Right renal pelvis (tissue), 4 donors: ENCODE measurements at regions not wholly inside any gene's neighbourhood (a gene's known extent, or its start where the extent isn't known, plus 50 kb on each side); places are given as distances from the start of the nearest gene placed in this dataset.
"Not testable (repeated sequence)": the region's sequence is repeated elsewhere in the genome, so short reads cannot be mapped to it uniquely, and the experiment has no call there.

ENCODE experiments used
- DNase-seq, 4 donors: peaks; one replicate each; pipeline ENCODE4 v3.0.0-alpha.2; 2013; ENCODE audit warnings: low read depth in 4 of 4, low spot score in 3 of 4, missing footprints in 1 of 4

DNA sequence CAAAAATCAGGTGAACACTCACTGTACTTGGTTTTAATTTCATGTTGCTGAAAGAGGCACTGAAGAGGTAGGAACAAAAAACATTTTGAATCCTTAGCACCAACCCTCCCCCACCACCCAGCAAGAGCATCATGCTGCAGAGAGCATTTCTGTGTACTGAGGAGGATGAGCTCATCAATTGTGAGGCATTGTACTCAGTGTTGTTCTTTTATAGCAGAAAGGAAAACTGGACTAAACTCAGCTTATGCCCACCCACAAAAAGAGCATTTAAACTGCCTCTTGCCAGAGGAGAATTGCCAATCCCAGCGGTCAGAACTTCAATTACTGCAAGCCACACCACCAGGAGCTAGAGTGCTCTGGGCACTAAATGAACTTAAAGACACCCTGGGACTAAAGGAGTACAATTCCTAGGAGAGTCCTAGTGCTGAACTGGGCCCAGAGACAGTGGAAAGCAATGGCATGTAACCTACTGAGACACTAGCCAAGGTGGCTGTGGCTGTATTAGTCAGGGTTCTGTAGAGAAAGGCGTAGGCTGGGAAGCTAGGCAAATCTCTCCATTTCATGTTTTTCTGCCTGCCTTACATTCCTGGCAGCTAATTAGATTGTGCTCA, 280.7 kb upstream of the KLHL4 start:
- no peak for DNase-seq

DNA sequence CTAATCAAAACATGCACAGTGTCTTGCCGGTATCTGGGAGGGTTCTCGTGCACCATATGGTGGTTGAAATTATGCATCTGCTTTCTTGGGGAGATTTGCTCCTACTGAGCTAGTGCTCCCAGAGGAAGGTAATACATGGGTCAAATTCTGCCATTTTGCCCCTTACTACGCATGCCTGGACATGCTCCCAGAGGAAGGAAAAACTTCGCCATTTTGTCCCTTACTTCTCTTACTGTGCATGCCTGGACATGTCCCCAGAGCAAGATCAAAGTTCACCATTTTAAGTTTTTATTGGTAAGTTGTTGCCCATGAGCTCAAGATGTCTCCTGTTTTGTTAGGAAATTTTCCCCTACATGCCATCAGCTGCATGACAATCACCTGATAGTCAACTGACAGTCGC, 252.1 kb upstream of the KLHL4 start:
- DNase-seq, result no peak

DNA sequence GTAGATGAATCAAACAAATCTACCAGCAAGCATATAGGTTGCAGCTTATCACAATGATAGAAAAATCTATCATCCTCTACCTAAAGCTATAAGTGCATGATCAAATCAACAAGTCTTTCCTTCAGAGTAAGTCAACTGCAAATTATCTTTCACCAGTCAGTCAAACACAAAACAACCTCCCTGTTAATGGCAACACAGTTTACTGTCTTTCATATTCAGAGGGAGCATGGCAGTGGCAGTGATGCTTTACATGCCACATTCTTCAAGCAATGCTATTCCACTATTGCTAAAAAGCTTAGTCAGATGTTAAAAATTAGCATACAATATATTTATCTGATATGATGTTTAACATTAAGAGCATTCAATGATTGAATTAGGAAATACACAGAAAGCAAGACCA, 245.1 kb upstream of the KLHL4 start:
- DNase-seq, result no peak

DNA sequence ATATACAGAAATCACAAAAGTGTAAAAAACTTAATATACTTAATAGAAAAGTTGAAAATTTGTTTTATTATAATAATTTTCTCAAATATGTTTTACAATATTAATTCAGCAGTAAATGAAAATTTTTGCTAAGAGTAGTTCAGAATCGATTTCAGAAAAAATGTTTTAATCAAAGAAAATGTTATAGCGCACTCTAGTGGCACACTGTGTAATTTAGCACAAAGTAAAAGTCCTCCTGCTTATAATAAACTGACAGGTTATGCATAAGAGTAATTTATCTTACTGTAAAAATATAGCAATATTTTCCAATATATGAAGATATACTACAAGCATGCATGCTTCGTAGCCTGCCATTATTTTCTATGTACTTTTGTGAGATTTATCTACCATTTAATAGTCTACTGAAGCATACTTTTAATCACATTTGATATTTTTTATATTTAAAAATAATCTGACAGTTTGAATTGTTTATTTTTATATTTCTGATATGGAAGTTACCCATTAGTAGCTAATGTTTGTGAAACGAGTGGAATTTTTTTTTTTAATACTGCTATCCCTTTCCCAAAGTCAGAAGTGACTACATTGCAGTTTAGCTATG, 217.9 kb upstream of the KLHL4 start:
- DNase-seq, result peak in 1 of 4 donors; percentile 1

DNA sequence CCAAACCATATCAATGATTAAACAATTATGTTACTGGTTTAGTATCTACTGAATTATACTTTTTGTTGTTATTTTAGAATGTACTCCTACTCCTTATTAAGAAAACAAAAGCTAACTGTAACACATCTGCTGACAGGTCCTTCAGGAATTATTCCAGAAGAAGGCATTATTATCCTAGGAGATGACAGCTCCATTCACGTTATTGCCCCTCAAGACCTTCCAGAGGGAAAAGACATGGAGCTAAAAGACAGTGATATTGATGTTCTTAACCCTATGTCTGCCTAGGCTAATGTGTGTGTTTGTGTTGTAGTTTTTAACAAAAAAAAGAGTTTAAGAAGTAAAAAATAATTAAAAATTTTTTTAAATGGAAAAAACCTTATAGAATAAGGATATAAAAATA, 206.8 kb upstream of the KLHL4 start:
- DNase-seq, result no peak

DNA sequence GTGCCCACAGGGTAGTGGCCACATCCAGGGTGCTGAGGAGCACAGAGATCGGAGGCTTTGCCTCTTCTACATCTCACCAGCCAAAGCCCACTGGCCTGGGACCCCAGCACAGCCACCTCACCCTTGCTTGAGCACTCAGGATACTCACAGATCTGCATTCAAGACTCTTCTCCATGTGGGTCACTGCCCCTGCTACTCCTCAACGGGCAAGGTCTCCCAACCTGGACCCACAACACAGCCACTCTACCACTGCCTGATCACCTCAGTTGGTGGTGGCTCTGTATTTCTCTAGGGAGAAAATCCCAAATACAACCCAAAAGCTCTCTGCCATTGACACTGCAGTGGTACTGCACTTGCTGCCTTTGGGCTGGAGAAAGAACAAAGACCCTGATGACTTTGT, 190.3 kb upstream of the KLHL4 start:
- DNase-seq, result no peak

DNA sequence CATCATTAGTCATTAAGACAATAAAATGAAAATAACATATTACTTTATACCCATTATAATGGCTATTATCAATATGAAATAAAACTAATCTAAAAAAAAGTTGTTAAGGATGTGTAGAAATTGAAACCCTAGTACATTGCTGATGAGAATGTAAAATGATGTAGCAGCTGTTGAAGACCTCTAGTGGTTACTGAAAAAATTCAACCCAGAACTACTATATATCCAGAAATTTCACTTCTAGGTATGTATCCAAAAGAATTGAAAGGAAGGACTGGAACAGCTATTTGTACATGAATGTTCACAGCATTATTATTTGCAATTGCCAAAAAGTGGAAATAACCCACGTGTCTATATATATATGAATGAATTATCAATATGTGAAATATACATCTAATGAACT, 180.3 kb upstream of the KLHL4 start:
- no peak for DNase-seq

DNA sequence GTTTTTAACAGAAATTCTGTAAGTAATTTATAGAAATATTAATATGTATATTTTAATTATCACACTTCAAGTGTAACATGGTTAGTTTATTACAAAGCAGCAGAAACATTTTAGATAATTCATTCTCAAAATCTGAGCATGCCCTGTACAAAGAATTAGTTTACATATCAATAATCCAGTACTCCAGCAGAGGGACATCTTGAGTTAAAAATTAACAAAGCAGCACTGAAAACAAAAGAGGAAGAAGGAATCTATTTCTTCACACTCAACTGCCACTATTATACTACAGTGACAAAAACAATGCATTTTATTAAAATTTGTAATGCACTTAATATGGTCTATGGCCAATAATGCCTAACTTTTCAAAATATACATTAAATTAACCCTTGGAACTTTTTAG, 179.1 kb upstream of the KLHL4 start:
- peak in 2 of 4 donors; percentile 0 to 1 for DNase-seq

DNA sequence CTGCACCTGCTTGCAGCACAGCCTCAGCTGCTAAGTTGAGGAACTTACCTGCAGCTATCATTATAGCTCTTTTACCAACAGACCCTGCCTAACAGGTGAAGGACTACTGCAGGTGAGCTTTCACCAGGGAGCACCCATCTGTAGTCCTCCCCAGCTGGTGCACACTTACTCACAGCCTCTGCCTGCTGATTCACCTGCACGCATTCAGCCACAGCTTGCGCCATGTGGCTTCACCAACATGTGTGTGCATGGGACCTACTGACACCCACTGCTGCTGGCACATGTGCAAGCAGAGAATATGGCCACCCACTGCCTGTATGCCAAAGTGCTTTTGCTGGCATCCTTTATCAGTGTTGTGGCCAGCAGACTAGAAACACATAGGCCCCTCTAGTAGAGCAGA, 146.7 kb upstream of the KLHL4 start:
- no peak for DNase-seq

DNA sequence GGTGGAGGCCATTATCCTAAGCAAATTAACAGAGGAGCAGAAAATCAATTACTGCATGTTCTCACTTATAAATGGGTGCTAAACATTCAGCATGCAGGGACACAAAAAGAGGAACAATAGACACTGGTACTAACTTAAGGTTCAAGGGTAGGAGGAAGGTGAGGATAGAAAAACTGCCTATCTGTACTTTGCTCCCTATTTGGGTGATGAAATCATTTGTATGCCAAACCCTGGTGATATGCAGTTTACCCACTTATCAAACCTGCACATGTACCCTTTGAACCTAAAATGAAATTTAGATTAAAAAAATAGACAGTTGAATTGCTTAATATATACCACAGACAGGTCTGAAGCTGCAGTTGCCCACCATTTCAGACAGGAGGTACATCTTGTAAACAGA, 143.3 kb upstream of the KLHL4 start:
- no peak for DNase-seq

DNA sequence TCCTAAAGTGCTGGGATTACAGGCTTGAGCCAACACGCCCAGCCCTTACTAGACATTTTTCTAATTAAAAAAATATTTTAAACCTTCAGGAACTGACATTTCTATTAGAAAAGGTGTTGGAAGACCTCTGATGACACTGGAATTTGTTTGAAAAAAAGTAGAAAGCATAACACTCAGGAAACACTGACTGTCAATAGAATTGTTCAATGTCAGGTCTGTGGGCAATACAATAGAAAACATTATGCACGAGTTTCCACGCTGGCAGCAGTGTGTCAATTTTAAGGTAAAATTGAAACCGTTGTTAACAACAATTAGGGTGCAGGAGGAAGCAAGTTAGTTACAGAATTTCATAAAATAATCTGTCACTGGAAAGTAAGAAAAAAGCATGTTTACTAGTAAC, 140.7 kb upstream of the KLHL4 start:
- DNase-seq, result no peak

DNA sequence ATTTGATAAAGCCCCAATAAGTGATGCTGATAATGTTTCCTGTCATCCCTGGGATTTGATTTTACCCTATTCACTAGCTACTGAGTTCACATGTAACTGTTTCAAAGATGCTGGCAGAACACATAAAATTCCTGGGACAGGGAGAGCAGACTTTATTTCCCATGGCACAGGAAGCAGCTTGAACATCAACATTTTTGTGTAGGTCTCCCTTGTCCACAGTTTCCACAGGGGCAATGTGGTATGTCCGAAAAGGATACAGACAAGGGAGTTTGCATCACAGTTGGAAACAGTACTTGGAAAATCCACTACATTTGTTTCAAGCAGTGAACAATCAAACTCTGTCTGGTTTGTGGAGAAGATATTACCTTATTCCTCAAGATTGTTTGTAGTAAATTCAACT, 129.2 kb upstream of the KLHL4 start:
- no peak for DNase-seq

DNA sequence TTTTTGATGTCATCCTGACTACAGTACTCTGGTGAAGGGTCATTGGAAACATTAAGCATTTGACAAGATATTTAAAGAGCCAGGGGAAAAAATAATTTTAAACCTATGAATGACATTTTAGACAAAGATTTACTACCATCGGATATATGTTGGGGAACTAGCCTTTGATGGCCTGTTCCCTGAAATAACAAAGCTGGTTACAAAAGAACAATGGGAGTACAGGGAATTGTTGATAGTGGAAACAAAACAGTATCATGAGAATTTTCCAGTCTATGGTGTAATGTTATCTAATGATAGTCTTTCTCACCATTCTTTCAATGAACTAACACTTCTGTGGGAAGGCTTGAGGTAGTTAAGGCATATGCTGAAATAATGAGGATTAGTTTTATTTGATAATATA, 125.9 kb upstream of the KLHL4 start:
- DNase-seq, result no peak

DNA sequence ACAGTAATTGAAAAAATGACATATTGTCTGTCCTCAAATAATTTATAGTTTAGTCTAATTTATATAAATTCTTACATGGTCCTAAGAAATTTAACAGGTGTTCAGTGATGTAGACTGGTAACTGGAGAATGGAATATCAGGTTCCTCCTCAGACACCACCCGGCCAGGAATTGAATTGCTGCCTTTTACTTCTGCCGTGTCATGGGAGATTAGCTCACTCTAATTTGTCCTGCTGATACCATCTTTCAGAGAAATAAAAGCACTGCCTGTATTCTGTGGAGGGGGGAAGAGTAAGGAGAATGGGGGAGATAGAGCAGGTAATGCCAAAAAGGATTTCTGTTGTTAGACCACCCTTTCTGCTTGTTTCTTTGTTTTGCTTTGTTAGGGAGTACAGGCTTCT, 125.2 kb upstream of the KLHL4 start:
- no peak for DNase-seq

DNA sequence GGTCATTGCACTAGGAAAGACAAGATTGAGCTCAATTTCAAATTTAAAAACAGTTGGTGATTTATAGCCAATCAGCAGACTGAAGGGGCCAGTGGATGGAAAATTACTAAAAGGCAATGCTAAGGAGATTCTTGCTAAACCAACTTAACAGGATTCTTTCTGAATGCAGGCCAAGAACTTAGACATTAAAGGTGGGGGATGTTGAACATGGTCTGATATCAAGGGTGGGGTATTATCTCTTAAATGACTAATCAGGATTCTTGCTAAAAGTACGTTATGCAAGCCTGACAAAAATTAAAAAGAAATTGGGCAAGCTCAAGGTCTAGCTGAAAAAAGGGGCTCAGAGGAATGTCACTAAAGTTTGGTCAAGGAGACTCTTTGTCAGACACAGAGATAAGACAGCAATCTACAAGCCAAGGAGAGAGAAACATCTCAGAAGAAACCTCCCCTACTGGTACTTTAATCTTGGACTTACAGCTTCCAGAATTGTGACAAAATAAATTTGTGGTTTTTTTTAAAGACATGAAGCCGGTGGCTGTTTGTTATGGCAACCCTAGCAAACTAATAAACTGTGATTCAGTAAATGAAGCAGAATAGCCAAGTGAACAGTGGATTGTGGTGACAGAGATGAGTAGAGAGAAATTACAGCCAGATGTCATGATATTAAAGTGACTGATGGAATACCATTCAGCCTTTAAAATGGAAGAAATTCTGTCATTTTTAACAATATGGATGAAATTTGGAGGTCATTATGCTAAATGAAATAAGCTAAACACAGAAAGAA, 120.3 kb upstream of the KLHL4 start:
- DNase-seq, result no peak

DNA sequence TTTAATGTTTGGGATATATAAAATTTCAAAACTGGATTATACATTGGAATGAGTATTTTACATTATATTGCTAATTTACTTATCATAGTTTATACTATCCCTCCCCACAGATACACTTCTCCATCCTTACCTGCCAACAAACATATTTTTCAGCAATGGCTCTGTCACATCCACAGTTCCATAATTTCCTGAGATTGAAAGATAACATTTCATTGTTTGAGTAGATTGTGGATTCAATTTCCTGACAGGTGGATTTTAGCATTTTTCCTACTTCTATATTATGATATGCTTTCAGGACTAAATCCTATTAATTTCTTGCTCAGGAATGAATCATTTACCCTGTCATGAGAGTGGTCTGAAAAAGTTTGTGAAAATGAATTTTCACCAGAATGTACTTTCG, 115.3 kb upstream of the KLHL4 start:
- DNase-seq, result no peak

DNA sequence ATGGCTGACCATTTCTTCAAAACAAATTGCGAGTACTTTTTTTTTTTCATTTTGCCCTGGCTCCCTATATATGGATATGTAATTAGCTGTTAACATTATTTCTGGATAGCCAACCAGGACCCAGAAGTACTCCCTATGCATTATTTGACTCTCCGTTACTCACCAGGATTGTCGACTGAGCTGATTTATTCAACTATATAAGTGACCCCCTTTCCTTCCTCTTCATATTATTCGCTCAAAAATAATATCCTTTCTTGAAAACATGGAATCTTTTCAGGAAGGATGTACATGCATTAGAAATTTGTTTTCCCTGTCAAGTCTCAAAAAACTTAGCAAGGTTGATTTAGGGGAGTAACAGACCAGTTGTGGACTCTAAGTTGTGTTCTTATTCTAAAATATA, 114.1 kb upstream of the KLHL4 start:
- DNase-seq, result no peak

DNA sequence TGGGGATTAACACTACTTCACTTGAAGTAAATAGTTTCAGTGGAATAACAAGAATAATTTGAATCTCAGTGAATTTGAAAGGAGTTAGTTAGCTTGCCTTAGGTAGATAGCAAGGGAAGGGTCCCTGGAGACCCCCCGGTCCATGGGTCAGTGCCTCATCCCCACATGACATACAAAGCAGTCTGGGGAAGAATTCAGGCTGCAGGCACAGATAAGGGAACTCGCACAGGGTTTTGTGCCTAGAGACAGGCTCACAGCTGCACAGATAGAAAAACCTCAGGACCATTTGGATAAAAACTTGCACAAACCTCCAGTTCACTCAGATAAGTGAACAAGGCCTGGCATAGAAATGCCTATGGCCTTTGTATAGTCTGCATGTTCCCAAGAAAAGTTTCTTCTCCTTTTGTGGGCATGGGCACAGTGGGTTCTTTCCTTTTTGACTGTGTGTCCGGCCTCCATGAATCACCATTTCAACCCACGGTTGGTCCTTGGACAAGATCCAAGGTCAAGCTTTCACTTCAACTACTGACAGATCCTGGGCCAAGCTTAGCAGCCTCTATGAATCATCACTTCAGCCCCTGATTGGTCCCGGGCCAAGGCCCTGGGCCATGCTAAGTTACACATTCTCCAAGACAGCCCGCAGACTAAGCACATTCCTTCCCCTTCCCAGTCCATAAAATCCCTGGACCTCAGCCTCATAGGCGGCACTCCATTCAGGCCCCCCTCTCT, 108.3 kb upstream of the KLHL4 start:
- peak in 2 of 4 donors; percentile 16 to 20 for DNase-seq

DNA sequence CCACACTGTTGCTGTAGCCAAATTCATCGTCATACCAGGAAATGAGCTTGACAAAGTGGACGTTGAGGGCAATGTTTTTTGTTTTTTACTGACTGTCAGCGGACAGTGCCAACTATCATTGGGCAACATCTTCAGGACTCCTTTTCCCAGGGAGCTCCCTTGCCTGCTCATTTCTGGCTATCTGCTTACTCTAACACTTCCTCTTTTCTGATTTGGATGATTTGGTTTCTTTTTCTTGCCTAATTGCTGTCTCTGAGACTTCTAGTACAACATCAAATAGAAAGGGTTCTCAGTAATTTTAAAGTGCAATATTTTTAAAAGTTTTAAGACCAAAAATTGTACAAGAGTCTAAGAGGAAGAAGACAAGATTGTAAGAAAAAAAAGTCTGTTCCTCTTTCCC, 92.0 kb upstream of the KLHL4 start:
- no peak for DNase-seq

DNA sequence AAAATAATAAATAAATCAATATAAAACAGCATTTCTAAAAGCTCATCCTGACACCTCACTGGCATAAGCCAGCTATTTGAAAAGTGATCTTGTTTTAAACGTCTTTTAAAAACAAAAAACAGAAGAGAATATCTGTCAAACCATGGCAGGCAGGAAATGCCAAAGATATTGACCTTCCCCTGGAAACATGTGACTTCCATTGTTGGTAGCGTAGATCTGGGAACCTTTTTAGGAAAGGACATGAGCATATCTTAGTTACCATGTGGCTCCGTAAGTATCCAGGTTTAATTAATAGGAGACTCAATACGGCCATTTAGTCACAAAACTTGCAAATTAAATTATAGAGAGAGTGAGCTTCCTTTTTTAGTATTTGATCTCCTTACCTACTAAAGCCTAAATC, 83.0 kb upstream of the KLHL4 start:
- no peak for DNase-seq

DNA sequence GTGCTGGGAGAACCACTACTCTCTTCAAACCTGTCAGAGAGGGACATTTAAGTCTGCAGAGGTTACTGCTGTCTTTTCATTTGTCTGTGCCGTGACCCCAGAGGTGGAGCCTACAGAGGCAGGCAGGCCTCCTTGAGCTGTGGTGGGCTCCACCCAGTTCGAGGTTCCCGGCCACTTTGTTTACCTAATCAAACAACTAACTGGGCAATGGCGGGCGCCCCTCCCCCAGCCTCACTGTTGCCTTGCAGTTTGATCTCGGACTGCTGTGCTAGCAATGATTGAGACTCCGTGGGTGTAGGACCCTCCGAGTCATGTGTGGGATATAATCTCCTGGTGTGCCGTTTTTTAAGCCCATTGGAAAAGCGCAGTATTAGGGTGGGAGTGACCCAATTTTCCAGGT, 69.0 kb upstream of the KLHL4 start:
- DNase-seq, result not testable (repeated sequence)

DNA sequence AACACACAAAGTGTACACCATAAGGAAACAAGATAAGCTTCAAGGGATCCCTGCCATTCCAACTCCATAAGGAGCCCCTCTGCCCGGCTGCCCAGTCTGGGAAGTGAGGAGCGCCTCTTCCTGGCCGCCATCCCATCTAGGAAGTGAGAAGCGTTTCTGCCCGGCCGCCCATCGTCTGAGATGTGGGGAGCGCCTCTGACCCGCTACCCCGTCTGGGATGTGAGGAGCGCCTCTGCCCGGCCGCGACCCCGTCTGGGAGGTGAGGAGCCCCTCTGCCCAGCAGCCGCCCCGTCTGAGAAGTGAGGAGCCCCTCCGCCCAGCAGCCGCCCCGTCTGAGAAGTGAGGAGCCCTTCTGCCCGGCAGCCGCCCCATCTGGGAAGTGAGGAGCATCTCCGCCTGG, 51.8 kb upstream of the KLHL4 start:
- not testable (repeated sequence) for DNase-seq
